Keratinocyte (primary cell): ENCODE measurements at regions not wholly inside any gene's neighbourhood (a gene's known extent, or its start where the extent isn't known, plus 50 kb on each side); places are given as distances from the start of the nearest gene placed in this dataset.

ENCODE experiments used
- DNase-seq: peaks from one replicate; pipeline ENCODE4 v3.0.0-alpha.2; 2011; ENCODE audit warnings: low read depth, missing footprints, low spot score
- FAIRE-seq: peaks from 2 replicates; lab custom pipeline; 2011; peaks lifted over from hg19 to GRCh38; lab: Jason Lieb, UNC
- H2AFZ ChIP-seq: 2 replicates; pipeline ENCODE4 v1.6.0; 2012; ENCODE audit warnings: low read length, control low read depth, inconsistent platforms; ENCODE audit not compliant: control insufficient read depth
- H3K27ac ChIP-seq: 2 replicates; pipeline ENCODE4 v1.5.1; 2011; ENCODE audit warnings: low read length; ENCODE audit not compliant: control insufficient read depth, insufficient read depth
- H3K27me3 ChIP-seq: 3 replicates; pipeline ENCODE4 v1.6.0; 2011; ENCODE audit warnings: low read length; ENCODE audit not compliant: control insufficient read depth, insufficient read depth; ENCODE audit errors: extremely low read depth
- H3K36me3 ChIP-seq, 2 experiments: 2 replicates in 1 of 2; 3 replicates in 1 of 2; pipeline ENCODE4 v1.5.1; 2011; ENCODE audit warnings: low read length in 2 of 2, mild to moderate bottlenecking in 1 of 2; ENCODE audit not compliant: control insufficient read depth in 2 of 2, insufficient read depth in 2 of 2; ENCODE audit errors: extremely low read depth in 1 of 2
- H3K4me1 ChIP-seq: 3 replicates; pipeline ENCODE4 v1.5.1; 2011; ENCODE audit warnings: low read length; ENCODE audit not compliant: control insufficient read depth, insufficient read depth; ENCODE audit errors: extremely low read depth
- H3K4me2 ChIP-seq: 3 replicates; pipeline ENCODE4 v1.6.0; 2011; ENCODE audit warnings: low read depth, low read length; ENCODE audit not compliant: control insufficient read depth, insufficient read depth; ENCODE audit errors: extremely low read depth
- H3K4me3 ChIP-seq, 3 experiments: fragments of 200-600 bp in 1 of 3; sonication (generic) in 1 of 3; 2 replicates in 2 of 3; 3 replicates in 1 of 3; pipeline ENCODE4 v1.5.1; 2011 to 2016; ENCODE audit warnings: low read length in 3 of 3, mild to moderate bottlenecking in 3 of 3, control low read depth in 2 of 3, inconsistent platforms in 1 of 3, low read depth in 1 of 3, mixed read lengths in 1 of 3, mixed run types in 1 of 3, moderate library complexity in 1 of 3; ENCODE audit not compliant: control insufficient read depth in 2 of 3, insufficient read depth in 2 of 3; ENCODE audit errors: extremely low read depth in 1 of 3
- H3K79me2 ChIP-seq: 2 replicates; pipeline ENCODE4 v1.6.0; 2012; ENCODE audit warnings: low read length; ENCODE audit not compliant: control insufficient read depth, insufficient read depth
- H3K9ac ChIP-seq: 3 replicates; pipeline ENCODE4 v1.6.0; 2011; ENCODE audit warnings: low read length; ENCODE audit not compliant: control insufficient read depth, insufficient read depth; ENCODE audit errors: extremely low read depth
- H3K9me1 ChIP-seq: 3 replicates; pipeline ENCODE4 v1.6.0; 2011; ENCODE audit warnings: low read length; ENCODE audit not compliant: control insufficient read depth, insufficient read depth; ENCODE audit errors: extremely low read depth
- H3K9me3 ChIP-seq: 2 replicates; pipeline ENCODE4 v1.5.1; 2012; ENCODE audit warnings: low read depth, low read length; ENCODE audit not compliant: control insufficient read depth
- H4K20me1 ChIP-seq: 3 replicates; pipeline ENCODE4 v1.6.0; 2011; ENCODE audit warnings: low read length; ENCODE audit not compliant: control insufficient read depth, insufficient read depth; ENCODE audit errors: extremely low read depth
- CTCF ChIP-seq, 3 experiments: IDR thresholded peaks in 1 of 3; conservative IDR thresholded peaks in 1 of 3; optimal IDR thresholded peaks in 1 of 3; 2 replicates in 2 of 3; 3 replicates in 1 of 3; pipeline versions ENCODE3 to v1.5.1; 2011; ENCODE audit warnings: low read length in 3 of 3, mild to moderate bottlenecking in 3 of 3, moderate library complexity in 2 of 3, control low read depth in 1 of 3, inconsistent platforms in 1 of 3; ENCODE audit not compliant: insufficient read depth in 2 of 3; ENCODE audit errors: extremely low read depth in 1 of 3
- EZH2 ChIP-seq: IDR thresholded peaks from one replicate; pipeline ENCODE4 v1.6.1; 2012; ENCODE audit warnings: inconsistent platforms, mild to moderate bottlenecking, low read length, moderate library complexity
- dilution Hi-C: fragments of 300-500 bp; cut with MboI; formaldehyde crosslinking; loops from one replicate; pipeline ENCODE4 v1.7.0; 2020; ENCODE audit warnings: low sequenced_read_pairs; ENCODE audit not compliant: extremely low pct_ligation_motif_present

GRCh38 chr2:133871545-133872209, 303.4 kb upstream of the NCKAP5 start:
- no peak for FAIRE-seq
- H3K4me3 ChIP-seq, result no peak overlapping the region
- no peak for DNase-seq

GRCh38 chr2:133878326-133878725, 310.1 kb upstream of the NCKAP5 start:
- dilution Hi-C loops, result no loop called here
- no peak overlapping the region for H3K27ac ChIP-seq

More at GRCh38 chr2:133871545-133872209, 303.4 kb upstream of the NCKAP5 start:
- no peak overlapping the region for H2AFZ ChIP-seq
- H3K9me1 ChIP-seq, result no peaks in the 10 kb centered on the region
- TF ChIP-seq CTCF (optimal IDR thresholded peaks at IDR 0.05 in 1 of 3, IDR thresholded peaks at IDR 0.05 in 1 of 3, conservative IDR thresholded peaks at IDR 0.05 in 1 of 3; ENCODE audit: extremely low read depth in 1 of 3, insufficient read depth in 2 of 3, low read length in 3 of 3), result no peak
- TF ChIP-seq EZH2, result no peak
- H3K79me2 ChIP-seq, result no peaks in the 10 kb centered on the region
- H3K27ac ChIP-seq, result no peak overlapping the region
- H3K27me3 ChIP-seq, result no peaks in the 10 kb centered on the region
- H4K20me1 ChIP-seq, result no peaks in the 10 kb centered on the region
- no peaks in the 10 kb centered on the region for H3K36me3 ChIP-seq
- no peak overlapping the region for H3K9ac ChIP-seq
- dilution Hi-C loops, result no loop called here
- H3K4me1 ChIP-seq, result no peaks in the 10 kb centered on the region
- H3K9me3 ChIP-seq, result no peaks in the 10 kb centered on the region
- H3K4me2 ChIP-seq, result no peak overlapping the region

More at GRCh38 chr2:133878326-133878725, 310.1 kb upstream of the NCKAP5 start:
- Histone ChIP-seq H3K79me2 (no peaks in the 10 kb centered on the region), H3K4me3 (no peak overlapping the region), H3K9ac (no peak overlapping the region), H2AFZ (no peak overlapping the region), H3K27me3 (peaks cover 13% of the 10 kb centered on the region), H3K4me1 (no peaks in the 10 kb centered on the region), H3K9me3 (no peaks in the 10 kb centered on the region), H3K4me2 (no peak overlapping the region), H3K9me1 (no peaks in the 10 kb centered on the region), H3K36me3 (no peaks in the 10 kb centered on the region), H4K20me1 (no peaks in the 10 kb centered on the region)
- no peak for DNase-seq
- TF ChIP-seq CTCF (optimal IDR thresholded peaks at IDR 0.05 in 1 of 3, IDR thresholded peaks at IDR 0.05 in 1 of 3, conservative IDR thresholded peaks at IDR 0.05 in 1 of 3; ENCODE audit: extremely low read depth in 1 of 3, insufficient read depth in 2 of 3, low read length in 3 of 3), result no peak
- TF ChIP-seq EZH2, result no peak
- no peak for FAIRE-seq
